ENCODE measurements at regions not wholly inside any gene's neighbourhood (a gene's known extent, or its start where the extent isn't known, plus 50 kb on each side); places are given as distances from the start of the nearest gene placed in this dataset.

DNA sequence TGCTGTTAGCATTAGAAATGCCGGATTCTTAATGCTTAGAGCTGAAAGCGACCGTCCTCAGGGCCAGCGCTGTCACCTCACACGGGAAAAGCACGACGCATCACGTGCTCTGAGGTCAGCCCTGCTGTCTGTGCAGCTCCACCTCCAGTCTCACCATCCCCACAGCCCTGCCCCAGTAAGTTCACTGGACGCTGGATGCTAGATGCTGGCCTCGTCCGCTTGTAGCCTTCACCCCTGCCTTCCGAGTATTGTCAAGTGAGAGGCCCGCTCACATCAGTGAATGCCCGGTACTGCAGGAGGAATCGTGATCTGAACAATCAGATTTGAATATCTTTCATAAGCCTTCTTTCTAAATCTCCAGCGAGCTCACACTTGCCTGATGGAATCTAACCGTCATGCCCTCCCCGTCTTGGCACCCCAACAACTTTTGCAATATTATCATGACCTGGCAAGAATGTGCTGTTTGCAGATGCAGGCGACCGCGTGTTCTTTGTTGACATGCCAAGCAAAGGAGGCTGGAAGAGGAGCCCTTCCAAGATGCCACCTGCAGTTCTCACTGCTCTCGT, 64.9 kb downstream of the DLL1 start:
- Mint-ChIP-seq H3K4me1 (ENCODE audit: unreplicated experiment) (peaks cover 30% of the 10 kb centered on the region), H3K36me3 (no peaks in the 10 kb centered on the region), H3K9me3 (no peaks in the 10 kb centered on the region), H3K27ac (no peak overlapping the region), H3K27me3 (peaks cover 14% of the 10 kb centered on the region), H3K4me3 (no peak overlapping the region)
- DNase-seq (ENCODE audit: extremely low spot score, unreplicated experiment): no peak
- TF ChIP-seq, protein P1, sequence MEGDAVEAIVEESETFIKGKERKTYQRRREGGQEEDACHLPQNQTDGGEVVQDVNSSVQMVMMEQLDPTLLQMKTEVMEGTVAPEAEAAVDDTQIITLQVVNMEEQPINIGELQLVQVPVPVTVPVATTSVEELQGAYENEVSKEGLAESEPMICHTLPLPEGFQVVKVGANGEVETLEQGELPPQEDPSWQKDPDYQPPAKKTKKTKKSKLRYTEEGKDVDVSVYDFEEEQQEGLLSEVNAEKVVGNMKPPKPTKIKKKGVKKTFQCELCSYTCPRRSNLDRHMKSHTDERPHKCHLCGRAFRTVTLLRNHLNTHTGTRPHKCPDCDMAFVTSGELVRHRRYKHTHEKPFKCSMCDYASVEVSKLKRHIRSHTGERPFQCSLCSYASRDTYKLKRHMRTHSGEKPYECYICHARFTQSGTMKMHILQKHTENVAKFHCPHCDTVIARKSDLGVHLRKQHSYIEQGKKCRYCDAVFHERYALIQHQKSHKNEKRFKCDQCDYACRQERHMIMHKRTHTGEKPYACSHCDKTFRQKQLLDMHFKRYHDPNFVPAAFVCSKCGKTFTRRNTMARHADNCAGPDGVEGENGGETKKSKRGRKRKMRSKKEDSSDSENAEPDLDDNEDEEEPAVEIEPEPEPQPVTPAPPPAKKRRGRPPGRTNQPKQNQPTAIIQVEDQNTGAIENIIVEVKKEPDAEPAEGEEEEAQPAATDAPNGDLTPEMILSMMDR (conservative IDR thresholded peaks at IDR 0.05): no peak

- TF ChIP-seq, protein P1 (conservative IDR thresholded peaks at IDR 0.05): no peak
- DNase-seq (ENCODE audit: extremely low spot score, unreplicated experiment): no peak
- Mint-ChIP-seq H3K27me3 (peaks cover 14% of the 10 kb centered on the region), H3K4me3 (peak overlapping the region; percentile 22), H3K27ac (peak overlapping the region; percentile 78), H3K36me3 (no peaks in the 10 kb centered on the region), H3K9me3 (no peaks in the 10 kb centered on the region), H3K4me1 (ENCODE audit: unreplicated experiment) (peaks cover 30% of the 10 kb centered on the region)
Observed at GRCh38 chr6:170224694-170225660, 65.9 kb downstream of the DLL1 start.

DNA sequence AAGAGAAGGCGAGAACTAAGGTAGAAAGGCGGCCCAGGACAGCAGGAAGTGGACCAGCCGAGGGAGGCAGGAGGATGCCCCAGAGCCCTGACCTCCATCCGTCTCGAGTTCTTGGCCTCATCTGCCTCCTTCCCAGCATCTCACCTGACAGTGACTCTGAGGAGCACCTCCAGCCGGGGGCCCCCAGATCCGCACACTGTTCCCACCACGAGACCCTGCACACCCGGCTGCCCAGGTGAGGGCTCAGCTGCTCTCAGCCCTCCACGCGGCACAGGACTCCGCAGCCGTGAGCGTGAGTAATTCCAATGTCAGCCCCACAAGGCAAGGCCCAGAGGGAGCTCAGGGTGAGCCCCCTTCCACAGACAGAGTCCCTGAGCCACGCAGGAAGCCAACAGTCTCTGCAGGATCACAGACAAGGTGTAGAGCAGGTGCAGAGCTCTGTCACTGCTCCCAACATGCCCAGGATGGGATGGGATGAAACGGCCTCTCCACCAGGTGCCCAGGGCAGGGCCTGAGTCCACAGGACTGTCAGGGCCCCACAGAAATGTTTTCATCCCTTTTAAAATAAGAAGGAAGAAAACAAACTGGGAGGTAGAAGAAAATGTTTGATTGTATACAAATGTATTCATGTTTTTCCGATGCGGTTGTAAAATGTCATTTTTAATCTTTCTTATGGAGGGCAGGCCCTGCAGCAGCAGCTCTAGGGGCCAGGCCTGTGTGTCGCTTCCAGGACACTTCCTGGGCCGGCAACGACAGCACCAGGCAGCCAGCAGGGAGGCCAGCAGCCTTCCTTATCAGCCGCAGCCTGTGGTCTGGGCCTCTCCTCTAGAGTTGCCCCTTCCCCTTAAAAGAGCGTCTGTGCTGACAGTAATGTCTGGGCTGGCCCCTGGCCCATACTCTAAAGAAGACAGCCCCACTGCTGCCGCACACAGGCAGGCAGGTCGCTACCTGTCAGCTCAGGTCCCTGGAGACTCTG, 66.9 kb downstream of the DLL1 start:
- TF ChIP-seq, protein P1 (conservative IDR thresholded peaks at IDR 0.05): no peak
- Mint-ChIP-seq H3K27me3 (peaks cover 14% of the 10 kb centered on the region), H3K4me3 (peak overlapping the region; percentile 22), H3K4me1 (ENCODE audit: unreplicated experiment) (peaks cover 30% of the 10 kb centered on the region), H3K9me3 (no peaks in the 10 kb centered on the region), H3K36me3 (no peaks in the 10 kb centered on the region), H3K27ac (peak overlapping the region; percentile 78)
- no peak for DNase-seq (ENCODE audit: extremely low spot score, unreplicated experiment)

DNA sequence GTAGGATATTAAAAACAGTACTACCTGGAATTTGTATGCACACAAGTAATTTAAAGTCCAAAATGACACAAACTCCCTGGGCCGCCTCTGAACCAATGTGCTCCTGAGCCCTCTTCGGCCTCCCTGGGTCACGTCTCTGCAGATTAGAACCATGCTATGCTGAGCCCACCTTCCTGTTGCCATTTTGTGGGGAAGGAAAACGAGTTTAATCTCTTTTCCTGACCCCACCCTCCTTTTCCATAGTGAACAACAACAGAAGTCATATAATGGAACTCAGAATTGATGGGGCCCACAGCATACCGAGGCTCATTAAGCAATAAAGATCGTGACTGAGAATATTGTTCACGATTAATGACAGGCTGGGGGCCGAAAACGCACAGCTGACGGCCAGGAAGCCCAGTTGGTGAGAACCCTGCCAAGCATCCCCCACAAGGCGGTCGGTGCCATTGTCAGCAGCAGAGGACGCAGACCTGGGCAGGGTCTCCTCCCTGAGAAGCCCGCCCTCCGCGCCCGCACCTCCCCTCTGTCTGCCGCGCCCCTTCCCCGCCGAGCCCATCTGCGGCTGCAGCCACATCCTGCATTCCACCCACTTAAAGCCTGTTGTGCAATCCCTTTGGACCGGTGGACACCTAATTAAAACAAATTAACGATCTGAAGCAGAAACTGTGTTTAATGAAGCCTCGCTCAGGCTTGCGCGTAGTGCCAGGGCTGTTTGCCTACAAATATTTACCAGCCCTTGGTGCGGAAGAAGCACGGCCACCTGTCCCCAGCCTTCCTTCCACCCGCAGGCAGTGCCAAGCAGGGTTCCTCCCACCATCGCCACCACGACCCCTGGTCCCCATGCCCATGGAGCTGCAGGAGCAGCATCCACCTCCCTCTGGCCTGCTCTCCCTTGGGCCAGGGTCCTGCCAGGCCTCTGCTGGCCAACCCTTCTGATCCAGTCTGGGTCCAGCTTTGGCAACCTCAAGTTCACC, 68.1 kb downstream of the DLL1 start:
- Mint-ChIP-seq H3K9me3 (no peaks in the 10 kb centered on the region), H3K4me3 (no peak overlapping the region), H3K27me3 (peaks cover 11% of the 10 kb centered on the region), H3K36me3 (no peaks in the 10 kb centered on the region), H3K4me1 (ENCODE audit: unreplicated experiment) (peaks cover 30% of the 10 kb centered on the region), H3K27ac (no peak overlapping the region)
- TF ChIP-seq, protein P1 (conservative IDR thresholded peaks at IDR 0.05): no peak
- DNase-seq (ENCODE audit: extremely low spot score, unreplicated experiment): peak; percentile 62

Data from type B pancreatic cell (in vitro differentiated cells).